Esophagus (tissue), 2 donors: ENCODE measurements at regions not wholly inside any gene's neighbourhood (a gene's known extent, or its start where the extent isn't known, plus 50 kb on each side); places are given as distances from the start of the nearest gene placed in this dataset.

Source experiments
- H3K27ac ChIP-seq, 2 donors: one replicate each; pipeline ENCODE4 v1.5.1; 2013; ENCODE audit warnings: low read depth in 2 of 2, mild to moderate bottlenecking in 2 of 2, inconsistent platforms in 1 of 2, low read length in 1 of 2, moderate library complexity in 1 of 2
- H3K27me3 ChIP-seq, 2 donors: one replicate each; pipeline ENCODE4 v1.6.1; 2013; ENCODE audit warnings: low read length in 2 of 2, control low read depth in 1 of 2, mild to moderate bottlenecking in 1 of 2; ENCODE audit not compliant: insufficient read depth in 2 of 2, control insufficient read depth in 1 of 2
- H3K36me3 ChIP-seq, 2 donors: one replicate each; pipeline ENCODE4 v1.6.1; 2013; ENCODE audit warnings: low read length in 1 of 2; ENCODE audit not compliant: control insufficient read depth in 2 of 2, insufficient read depth in 2 of 2
- H3K4me1 ChIP-seq, 2 donors: one replicate each; pipeline ENCODE4 v1.6.1; 2013; ENCODE audit warnings: low read length in 1 of 2; ENCODE audit not compliant: control insufficient read depth in 2 of 2, insufficient read depth in 2 of 2
- H3K4me3 ChIP-seq, 2 donors: one replicate each; pipeline ENCODE4 v1.5.1; 2013; ENCODE audit warnings: low read length in 2 of 2, mild to moderate bottlenecking in 2 of 2, low read depth in 1 of 2, moderate library complexity in 1 of 2
- H3K9me3 ChIP-seq, 2 donors: one replicate each; pipeline ENCODE4 v1.6.1; 2013; ENCODE audit warnings: mild to moderate bottlenecking in 2 of 2, low read depth in 1 of 2, low read length in 1 of 2, moderate library complexity in 1 of 2; ENCODE audit not compliant: control insufficient read depth in 2 of 2, insufficient read depth in 1 of 2
- WGBS, 2 donors: extraction: QIAGEN DNeasy Blood & Tissue Kit; methylation state at CpG; one replicate each; pipeline ENCODE4 v1.1.7; 2013; 5-methylcytosine and 5-hydroxymethylcytosine counted together
- donor health status: healthy with polysubstance abuse.
- donor health status: Bipolar disorder and iron deficiency.

- H3K36me3 ChIP-seq: no peaks in the 10 kb centered on the region
- no peak overlapping the region for H3K27ac ChIP-seq
- no peaks in the 10 kb centered on the region for H3K9me3 ChIP-seq
- WGBS, 2 donors: 95% methylated on average over 2 of the region's 2 CpGs
- no peaks in the 10 kb centered on the region for H3K27me3 ChIP-seq
- H3K4me3 ChIP-seq: no peak overlapping the region
- no peaks in the 10 kb centered on the region for H3K4me1 ChIP-seq
Observed at GRCh38 chr7:136370137-136370536, 393.0 kb upstream of the MTPN start.

GRCh38 chr7:136369225-136369624 is 392.1 kb upstream of the MTPN start:
- Histone ChIP-seq H3K4me3 (no peak overlapping the region), H3K27ac (no peak overlapping the region), H3K27me3 (no peaks in the 10 kb centered on the region), H3K4me1 (no peaks in the 10 kb centered on the region), H3K36me3 (no peaks in the 10 kb centered on the region), H3K9me3 (no peaks in the 10 kb centered on the region)
- 76 to 83% methylated on average over 2 of the region's 2 CpGs for WGBS, 2 donors

DNA sequence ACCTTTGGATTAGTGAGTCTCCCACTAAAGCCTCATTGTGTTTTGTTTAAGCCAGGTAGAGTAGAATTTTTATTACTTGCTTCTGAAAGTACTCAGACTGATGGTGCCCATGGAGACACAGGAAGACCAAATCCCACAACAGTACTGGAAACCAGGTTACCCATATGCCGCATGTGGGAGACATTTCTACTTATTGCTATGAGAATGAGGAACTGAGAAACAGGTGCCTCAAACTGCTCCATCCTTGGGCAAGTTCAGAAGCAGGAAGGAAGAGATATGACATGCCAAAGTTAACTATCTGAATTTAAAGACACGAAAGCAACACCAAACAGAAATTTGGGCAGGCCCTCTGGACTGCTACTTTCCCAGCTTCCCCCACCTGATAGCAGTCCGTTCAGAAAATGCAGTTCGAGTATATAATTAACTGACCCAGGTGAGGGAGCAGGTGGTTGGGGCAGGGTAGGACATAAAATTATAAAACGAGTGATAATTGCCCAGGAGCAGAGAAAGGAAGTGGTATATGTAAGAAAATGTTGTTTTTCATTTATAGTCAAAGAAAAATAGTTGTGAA is 382.3 kb upstream of the MTPN start:
- Histone ChIP-seq H3K27ac (no peak overlapping the region), H3K4me3 (no peak overlapping the region), H3K9me3 (no peaks in the 10 kb centered on the region), H3K4me1 (no peaks in the 10 kb centered on the region), H3K27me3 (no peaks in the 10 kb centered on the region), H3K36me3 (no peaks in the 10 kb centered on the region)
- 56 to 70% methylated on average over 5 of the region's 5 CpGs for WGBS, 2 donors

GRCh38 chr7:136353287-136353686 is 376.1 kb upstream of the MTPN start:
- Histone ChIP-seq H3K9me3 (no peaks in the 10 kb centered on the region), H3K4me1 (no peaks in the 10 kb centered on the region), H3K4me3 (no peak overlapping the region), H3K36me3 (no peaks in the 10 kb centered on the region), H3K27me3 (no peaks in the 10 kb centered on the region), H3K27ac (no peak overlapping the region)
- WGBS, 2 donors: 40 to 53% methylated on average over 2 of the region's 2 CpGs

GRCh38 chr7:136348542-136349192 is 371.5 kb upstream of the MTPN start:
- H3K27me3 ChIP-seq: no peaks in the 10 kb centered on the region
- no peaks in the 10 kb centered on the region for H3K36me3 ChIP-seq
- H3K4me1 ChIP-seq: no peaks in the 10 kb centered on the region
- WGBS, 2 donors: 61 to 74% methylated on average over 7 of the region's 7 CpGs
- no peak overlapping the region for H3K4me3 ChIP-seq
- no peaks in the 10 kb centered on the region for H3K9me3 ChIP-seq
- H3K27ac ChIP-seq: no peak overlapping the region

DNA sequence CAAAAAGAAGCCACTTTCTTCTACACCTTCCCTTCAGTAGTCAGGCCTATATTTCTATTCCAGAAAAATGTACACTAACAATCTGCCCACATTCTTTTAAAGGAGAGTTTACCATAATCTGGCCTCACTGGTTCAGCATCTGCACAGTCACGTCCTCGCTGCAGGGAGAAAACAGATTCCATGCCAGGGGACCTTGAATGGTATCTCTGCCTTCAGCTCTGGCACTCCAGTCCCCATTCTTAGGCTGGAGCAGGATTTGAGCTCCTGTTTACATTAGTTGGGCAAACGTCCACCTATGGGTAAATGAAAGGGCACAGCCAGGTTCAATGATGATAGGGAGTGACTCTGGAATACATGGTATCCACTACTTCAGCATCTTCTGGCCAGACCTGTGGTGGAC is 371.0 kb upstream of the MTPN start:
- no peaks in the 10 kb centered on the region for H3K4me1 ChIP-seq
- no peaks in the 10 kb centered on the region for H3K9me3 ChIP-seq
- WGBS, 2 donors: 48 to 62% methylated on average over 3 of the region's 3 CpGs
- H3K27me3 ChIP-seq: no peaks in the 10 kb centered on the region
- no peak overlapping the region for H3K4me3 ChIP-seq
- no peaks in the 10 kb centered on the region for H3K36me3 ChIP-seq
- H3K27ac ChIP-seq: no peak overlapping the region

DNA sequence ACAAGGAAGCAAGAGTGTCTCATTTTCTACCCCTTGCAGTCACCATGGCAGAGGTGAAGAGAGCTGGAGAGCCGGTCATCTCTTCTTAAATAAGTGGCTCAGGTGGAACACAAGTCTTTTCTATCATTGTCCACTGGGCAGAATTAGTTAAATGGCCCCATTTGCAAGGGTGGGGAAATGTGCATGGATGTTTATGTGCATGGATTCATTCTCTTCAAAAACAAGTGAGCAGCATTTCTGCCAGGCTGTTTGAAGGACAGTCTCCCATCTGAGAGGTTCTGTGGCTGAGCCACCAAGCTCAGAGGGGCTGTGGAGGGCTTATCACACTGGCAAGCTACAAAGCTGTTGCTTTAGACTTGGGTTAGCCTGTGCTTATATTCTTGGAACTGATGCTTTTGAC is 370.3 kb upstream of the MTPN start:
- Histone ChIP-seq H3K27ac (no peak overlapping the region), H3K27me3 (no peaks in the 10 kb centered on the region), H3K9me3 (no peaks in the 10 kb centered on the region), H3K4me3 (no peak overlapping the region), H3K36me3 (no peaks in the 10 kb centered on the region), H3K4me1 (no peaks in the 10 kb centered on the region)
- 74 to 75% methylated on average over 1 of the region's 1 CpG for WGBS, 2 donors

DNA sequence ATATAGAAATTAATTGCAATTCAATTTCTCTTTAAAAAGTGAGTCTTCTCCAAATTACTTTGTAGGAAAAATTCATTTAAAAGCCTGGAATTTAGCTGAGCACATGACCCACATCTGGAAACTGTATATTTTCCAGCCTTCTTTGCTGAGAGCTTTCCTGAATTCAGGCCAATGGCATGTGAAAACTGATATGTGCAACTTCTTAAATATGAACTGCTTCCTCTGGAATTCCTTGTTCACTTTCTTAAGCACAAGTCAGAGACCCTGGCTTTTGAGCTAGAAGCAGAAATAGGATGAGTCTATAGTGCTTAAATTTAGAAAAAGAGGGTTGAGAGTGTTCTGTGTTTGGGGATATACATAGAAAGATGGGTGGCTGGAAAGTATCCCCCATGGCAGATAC is 365.1 kb upstream of the MTPN start:
- H3K4me3 ChIP-seq: no peak overlapping the region
- H3K9me3 ChIP-seq: no peaks in the 10 kb centered on the region
- H3K4me1 ChIP-seq: no peaks in the 10 kb centered on the region
- no peaks in the 10 kb centered on the region for H3K27me3 ChIP-seq
- H3K36me3 ChIP-seq: no peaks in the 10 kb centered on the region
- H3K27ac ChIP-seq: no peak overlapping the region

GRCh38 chr7:136339464-136339863 is 362.3 kb upstream of the MTPN start:
- H3K27ac ChIP-seq: no peak overlapping the region
- no peaks in the 10 kb centered on the region for H3K4me1 ChIP-seq
- H3K27me3 ChIP-seq: no peaks in the 10 kb centered on the region
- no peaks in the 10 kb centered on the region for H3K9me3 ChIP-seq
- H3K36me3 ChIP-seq: no peaks in the 10 kb centered on the region
- H3K4me3 ChIP-seq: no peak overlapping the region

- no peaks in the 10 kb centered on the region for H3K36me3 ChIP-seq
- no peak overlapping the region for H3K27ac ChIP-seq
- 43 to 48% methylated on average over 2 of the region's 2 CpGs for WGBS, 2 donors
- no peaks in the 10 kb centered on the region for H3K9me3 ChIP-seq
- H3K27me3 ChIP-seq: no peaks in the 10 kb centered on the region
- no peaks in the 10 kb centered on the region for H3K4me1 ChIP-seq
- H3K4me3 ChIP-seq: no peak overlapping the region
Observed at GRCh38 chr7:136336932-136337331, 359.8 kb upstream of the MTPN start.
